ENCODE measurements at regions not wholly inside any gene's neighbourhood (a gene's known extent, or its start where the extent isn't known, plus 50 kb on each side); places are given as distances from the start of the nearest gene placed in this dataset.

GRCh38 chr5:25850581-25850980 is 1187.8 kb downstream of the CDH9 start:
- H3K4me3 ChIP-seq (replicated peaks in 1 of 4; ENCODE audit: control extremely low read depth in 1 of 4, insufficient read depth in 1 of 4, low read depth in 3 of 4, low read length in 4 of 4), result no peak overlapping the region
- no peak overlapping the region for H3K4me2 ChIP-seq (ENCODE audit: extremely low read depth, insufficient read depth, low read length)
- H3K36me3 ChIP-seq (ENCODE audit: control insufficient read depth, insufficient read depth, low read length), result no peaks in the 10 kb centered on the region
- H3K27me3 ChIP-seq (ENCODE audit: control insufficient read depth, insufficient read depth, low read length), result no peaks in the 10 kb centered on the region
- H3K79me2 ChIP-seq (ENCODE audit: control insufficient read depth, insufficient read depth, low read length), result no peaks in the 10 kb centered on the region
- no peaks in the 10 kb centered on the region for H3K9me3 ChIP-seq (ENCODE audit: control insufficient read depth, insufficient read depth, low read depth, low read length)
- DNase-seq (ENCODE audit: low read depth in 2 of 2), result no peak
- H3K4me1 ChIP-seq (ENCODE audit: control insufficient read depth, extremely low read depth, insufficient read depth, low read length), result no peaks in the 10 kb centered on the region
- H3K27ac ChIP-seq (ENCODE audit: insufficient read depth, low read length), result no peak overlapping the region
- TF ChIP-seq CTCF (conservative IDR thresholded peaks at IDR 0.05 in 1 of 2, IDR thresholded peaks at IDR 0.05 in 1 of 2; ENCODE audit: low read depth in 1 of 2, low read length in 2 of 2), result no peak
- no peak for TF ChIP-seq EZH2 (IDR thresholded peaks at IDR 0.05; ENCODE audit: low read length, missing control alignments)
- no peak overlapping the region for H2AFZ ChIP-seq (ENCODE audit: low read length)
- H3K9ac ChIP-seq (ENCODE audit: insufficient read depth, low read length), result no peak overlapping the region
- H4K20me1 ChIP-seq (ENCODE audit: control insufficient read depth, extremely low read depth, insufficient read depth, low read length), result no peaks in the 10 kb centered on the region

GRCh38 chr5:25849270-25849669 is 1189.1 kb downstream of the CDH9 start:
- no peak for TF ChIP-seq CTCF (conservative IDR thresholded peaks at IDR 0.05 in 1 of 2, IDR thresholded peaks at IDR 0.05 in 1 of 2; ENCODE audit: low read depth in 1 of 2, low read length in 2 of 2)
- no peak for TF ChIP-seq EZH2 (IDR thresholded peaks at IDR 0.05; ENCODE audit: low read length, missing control alignments)
- Histone ChIP-seq H4K20me1 (ENCODE audit: control insufficient read depth, extremely low read depth, insufficient read depth, low read length) (no peaks in the 10 kb centered on the region), H3K4me3 (replicated peaks in 1 of 4; ENCODE audit: control extremely low read depth in 1 of 4, insufficient read depth in 1 of 4, low read depth in 3 of 4, low read length in 4 of 4) (no peak overlapping the region), H2AFZ (ENCODE audit: low read length) (no peak overlapping the region), H3K4me2 (ENCODE audit: extremely low read depth, insufficient read depth, low read length) (no peak overlapping the region), H3K9me3 (ENCODE audit: control insufficient read depth, insufficient read depth, low read depth, low read length) (no peaks in the 10 kb centered on the region), H3K4me1 (ENCODE audit: control insufficient read depth, extremely low read depth, insufficient read depth, low read length) (no peaks in the 10 kb centered on the region), H3K79me2 (ENCODE audit: control insufficient read depth, insufficient read depth, low read length) (no peaks in the 10 kb centered on the region), H3K9ac (ENCODE audit: insufficient read depth, low read length) (no peak overlapping the region), H3K27ac (ENCODE audit: insufficient read depth, low read length) (no peak overlapping the region), H3K36me3 (ENCODE audit: control insufficient read depth, insufficient read depth, low read length) (no peaks in the 10 kb centered on the region), H3K27me3 (ENCODE audit: control insufficient read depth, insufficient read depth, low read length) (no peaks in the 10 kb centered on the region)
- DNase-seq (ENCODE audit: low read depth in 2 of 2), result no peak

GRCh38 chr5:25823330-25823873 is 1178.6 kb upstream of the CDH10 start:
- no peaks in the 10 kb centered on the region for H4K20me1 ChIP-seq (ENCODE audit: control insufficient read depth, extremely low read depth, insufficient read depth, low read length)
- TF ChIP-seq EZH2 (IDR thresholded peaks at IDR 0.05; ENCODE audit: low read length, missing control alignments) (no peak), CTCF (conservative IDR thresholded peaks at IDR 0.05 in 1 of 2, IDR thresholded peaks at IDR 0.05 in 1 of 2; ENCODE audit: low read depth in 1 of 2, low read length in 2 of 2) (no peak)
- no peak overlapping the region for H2AFZ ChIP-seq (ENCODE audit: low read length)
- no peaks in the 10 kb centered on the region for H3K9me3 ChIP-seq (ENCODE audit: control insufficient read depth, insufficient read depth, low read depth, low read length)
- H3K27ac ChIP-seq (ENCODE audit: insufficient read depth, low read length), result no peak overlapping the region
- no peaks in the 10 kb centered on the region for H3K79me2 ChIP-seq (ENCODE audit: control insufficient read depth, insufficient read depth, low read length)
- no peaks in the 10 kb centered on the region for H3K36me3 ChIP-seq (ENCODE audit: control insufficient read depth, insufficient read depth, low read length)
- H3K9ac ChIP-seq (ENCODE audit: insufficient read depth, low read length), result no peak overlapping the region
- no peak overlapping the region for H3K4me2 ChIP-seq (ENCODE audit: extremely low read depth, insufficient read depth, low read length)
- H3K27me3 ChIP-seq (ENCODE audit: control insufficient read depth, insufficient read depth, low read length), result no peaks in the 10 kb centered on the region
- H3K4me3 ChIP-seq (replicated peaks in 1 of 4; ENCODE audit: control extremely low read depth in 1 of 4, insufficient read depth in 1 of 4, low read depth in 3 of 4, low read length in 4 of 4), result no peak overlapping the region
- no peak for DNase-seq (ENCODE audit: low read depth in 2 of 2)
- no peaks in the 10 kb centered on the region for H3K4me1 ChIP-seq (ENCODE audit: control insufficient read depth, extremely low read depth, insufficient read depth, low read length)
